Fibroblast of lung (primary cell): ENCODE measurements at regions not wholly inside any gene's neighbourhood (a gene's known extent, or its start where the extent isn't known, plus 50 kb on each side); places are given as distances from the start of the nearest gene placed in this dataset.

ENCODE experiments used
- DNase-seq, 2 donors: peaks; one replicate each; pipeline versions ENCODE4 v3.0.0 to v3.0.0-alpha.2; 2010; ENCODE audit warnings: low read depth in 2 of 2
- H2AFZ ChIP-seq: 2 replicates; pipeline ENCODE4 v1.5.1; 2012; ENCODE audit warnings: low read length, control low read depth, inconsistent platforms
- H3K27ac ChIP-seq: 2 replicates; pipeline ENCODE4 v1.5.1; 2011; ENCODE audit warnings: low read length, control low read depth; ENCODE audit not compliant: insufficient read depth
- H3K27me3 ChIP-seq: 2 replicates; pipeline ENCODE4 v1.5.1; 2011; ENCODE audit warnings: mild to moderate bottlenecking, low read length; ENCODE audit not compliant: control insufficient read depth, insufficient read depth
- H3K36me3 ChIP-seq: 2 replicates; pipeline ENCODE4 v1.5.1; 2011; ENCODE audit warnings: low read length; ENCODE audit not compliant: control insufficient read depth, insufficient read depth
- H3K4me1 ChIP-seq: 2 replicates; pipeline ENCODE4 v1.5.1; 2011; ENCODE audit warnings: low read length; ENCODE audit not compliant: control insufficient read depth, insufficient read depth; ENCODE audit errors: extremely low read depth
- H3K4me2 ChIP-seq: 2 replicates; pipeline ENCODE4 v1.5.1; 2011; ENCODE audit warnings: low read length, control low read depth; ENCODE audit not compliant: insufficient read depth; ENCODE audit errors: extremely low read depth
- H3K4me3 ChIP-seq, 4 experiments: fragments of 200-600 bp in 1 of 4; sonication (generic) in 1 of 4; replicated peaks in 1 of 4; 2 replicates each; pipeline ENCODE4 v1.5.1; 2011 to 2016; ENCODE audit warnings: low read length in 4 of 4, low read depth in 3 of 4, mild to moderate bottlenecking in 3 of 4, control low read depth in 2 of 4, inconsistent platforms in 1 of 4, mixed read lengths in 1 of 4; ENCODE audit not compliant: insufficient read depth in 1 of 4; ENCODE audit errors: control extremely low read depth in 1 of 4
- H3K79me2 ChIP-seq: 2 replicates; pipeline ENCODE4 v1.5.1; 2012; ENCODE audit warnings: mild to moderate bottlenecking, low read length, inconsistent platforms; ENCODE audit not compliant: control insufficient read depth, insufficient read depth
- H3K9ac ChIP-seq: 2 replicates; pipeline ENCODE4 v1.5.1; 2011; ENCODE audit warnings: mild to moderate bottlenecking, low read length, control low read depth; ENCODE audit not compliant: insufficient read depth
- H3K9me3 ChIP-seq: 2 replicates; pipeline ENCODE4 v1.5.1; 2012; ENCODE audit warnings: low read depth, low read length; ENCODE audit not compliant: control insufficient read depth, insufficient read depth
- H4K20me1 ChIP-seq: 2 replicates; pipeline ENCODE4 v1.5.1; 2011; ENCODE audit warnings: low read length; ENCODE audit not compliant: control insufficient read depth, insufficient read depth; ENCODE audit errors: extremely low read depth
- EZH2 ChIP-seq: IDR thresholded peaks from 2 replicates; pipeline ENCODE4 v1.5.1; 2012; ENCODE audit warnings: low read length, control low read depth, mild to moderate bottlenecking; ENCODE audit errors: missing control alignments
- TF ChIP-seq, protein P1 (sequence below), 2 donors: IDR thresholded peaks in 1 of 2; conservative IDR thresholded peaks in 1 of 2; 1 replicate in 1 of 2; 2 replicates in 1 of 2; pipeline ENCODE4 v1.5.1; 2011 to 2012; ENCODE audit warnings: low read length in 2 of 2, control low read depth in 1 of 2, inconsistent platforms in 1 of 2, low read depth in 1 of 2, mild to moderate bottlenecking in 1 of 2

DNA sequence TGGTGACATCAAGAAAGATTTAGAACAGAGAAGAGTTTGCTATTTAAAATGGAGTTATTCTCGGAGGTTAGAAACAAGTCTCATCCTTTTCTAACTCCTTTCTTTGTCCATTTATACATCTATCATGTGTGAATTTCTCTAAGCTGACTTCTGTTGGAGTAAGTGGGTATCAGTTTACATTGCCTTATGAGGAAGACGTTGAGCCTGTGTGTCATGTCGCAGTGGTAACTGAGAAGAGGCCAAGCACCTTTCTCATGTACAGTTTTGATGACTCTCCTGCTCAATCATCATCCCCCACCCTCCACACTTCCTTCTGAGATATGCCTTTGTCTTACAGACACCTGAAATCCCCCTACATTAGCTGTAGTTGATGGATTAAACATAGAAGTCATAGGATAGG lies 624.8 kb downstream of the LIG4 start:
- Histone ChIP-seq H3K4me3 (no peak overlapping the region), H2AFZ (no peak overlapping the region), H3K9me3 (no peaks in the 10 kb centered on the region), H3K4me2 (no peak overlapping the region), H4K20me1 (no peaks in the 10 kb centered on the region), H3K36me3 (no peaks in the 10 kb centered on the region), H3K27me3 (no peaks in the 10 kb centered on the region), H3K27ac (no peak overlapping the region), H3K4me1 (no peaks in the 10 kb centered on the region), H3K9ac (no peak overlapping the region), H3K79me2 (no peaks in the 10 kb centered on the region)
- peak; percentile 14 to 24 for DNase-seq
- no peak for TF ChIP-seq EZH2
- TF ChIP-seq, protein P1, sequence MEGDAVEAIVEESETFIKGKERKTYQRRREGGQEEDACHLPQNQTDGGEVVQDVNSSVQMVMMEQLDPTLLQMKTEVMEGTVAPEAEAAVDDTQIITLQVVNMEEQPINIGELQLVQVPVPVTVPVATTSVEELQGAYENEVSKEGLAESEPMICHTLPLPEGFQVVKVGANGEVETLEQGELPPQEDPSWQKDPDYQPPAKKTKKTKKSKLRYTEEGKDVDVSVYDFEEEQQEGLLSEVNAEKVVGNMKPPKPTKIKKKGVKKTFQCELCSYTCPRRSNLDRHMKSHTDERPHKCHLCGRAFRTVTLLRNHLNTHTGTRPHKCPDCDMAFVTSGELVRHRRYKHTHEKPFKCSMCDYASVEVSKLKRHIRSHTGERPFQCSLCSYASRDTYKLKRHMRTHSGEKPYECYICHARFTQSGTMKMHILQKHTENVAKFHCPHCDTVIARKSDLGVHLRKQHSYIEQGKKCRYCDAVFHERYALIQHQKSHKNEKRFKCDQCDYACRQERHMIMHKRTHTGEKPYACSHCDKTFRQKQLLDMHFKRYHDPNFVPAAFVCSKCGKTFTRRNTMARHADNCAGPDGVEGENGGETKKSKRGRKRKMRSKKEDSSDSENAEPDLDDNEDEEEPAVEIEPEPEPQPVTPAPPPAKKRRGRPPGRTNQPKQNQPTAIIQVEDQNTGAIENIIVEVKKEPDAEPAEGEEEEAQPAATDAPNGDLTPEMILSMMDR (conservative IDR thresholded peaks at IDR 0.05 in 1 of 2, IDR thresholded peaks at IDR 0.05 in 1 of 2; ENCODE audit: low read depth in 1 of 2, low read length in 2 of 2), result no peak

- H3K9me3 ChIP-seq, result no peaks in the 10 kb centered on the region
- no peak overlapping the region for H3K4me2 ChIP-seq
- no peak overlapping the region for H3K9ac ChIP-seq
- H3K27me3 ChIP-seq, result no peaks in the 10 kb centered on the region
- H2AFZ ChIP-seq, result no peak overlapping the region
- TF ChIP-seq, protein P1 (conservative IDR thresholded peaks at IDR 0.05 in 1 of 2, IDR thresholded peaks at IDR 0.05 in 1 of 2; ENCODE audit: low read depth in 1 of 2, low read length in 2 of 2), result no peak
- TF ChIP-seq EZH2, result no peak
- H3K36me3 ChIP-seq, result no peaks in the 10 kb centered on the region
- H3K79me2 ChIP-seq, result no peaks in the 10 kb centered on the region
- H3K4me1 ChIP-seq, result no peaks in the 10 kb centered on the region
- H4K20me1 ChIP-seq, result no peaks in the 10 kb centered on the region
- no peak overlapping the region for H3K27ac ChIP-seq
- H3K4me3 ChIP-seq, result no peak overlapping the region
- no peak for DNase-seq
Measured at GRCh38 chr13:107587681-107588080, 627.7 kb downstream of the LIG4 start.

- no peak overlapping the region for H3K27ac ChIP-seq
- H3K9ac ChIP-seq, result no peak overlapping the region
- H3K4me1 ChIP-seq, result no peaks in the 10 kb centered on the region
- no peaks in the 10 kb centered on the region for H3K36me3 ChIP-seq
- TF ChIP-seq, protein P1 (conservative IDR thresholded peaks at IDR 0.05 in 1 of 2, IDR thresholded peaks at IDR 0.05 in 1 of 2; ENCODE audit: low read depth in 1 of 2, low read length in 2 of 2), result no peak
- no peak for TF ChIP-seq EZH2
- H3K79me2 ChIP-seq, result no peaks in the 10 kb centered on the region
- H3K4me2 ChIP-seq, result peak overlapping the region; percentile 11
- H3K9me3 ChIP-seq, result no peaks in the 10 kb centered on the region
- H4K20me1 ChIP-seq, result no peaks in the 10 kb centered on the region
- no peak overlapping the region for H3K4me3 ChIP-seq
- H2AFZ ChIP-seq, result no peak overlapping the region
- peak; percentile 29 to 58 for DNase-seq
- no peaks in the 10 kb centered on the region for H3K27me3 ChIP-seq
Measured at GRCh38 chr13:107586216-107586615, 629.1 kb downstream of the LIG4 start.
